ENCODE measurements at regions not wholly inside any gene's neighbourhood (a gene's known extent, or its start where the extent isn't known, plus 50 kb on each side); places are given as distances from the start of the nearest gene placed in this dataset.

GRCh38 chr6:163970846-163971564 is 556.5 kb downstream of the QKI start:
- TF ChIP-seq, protein P1, sequence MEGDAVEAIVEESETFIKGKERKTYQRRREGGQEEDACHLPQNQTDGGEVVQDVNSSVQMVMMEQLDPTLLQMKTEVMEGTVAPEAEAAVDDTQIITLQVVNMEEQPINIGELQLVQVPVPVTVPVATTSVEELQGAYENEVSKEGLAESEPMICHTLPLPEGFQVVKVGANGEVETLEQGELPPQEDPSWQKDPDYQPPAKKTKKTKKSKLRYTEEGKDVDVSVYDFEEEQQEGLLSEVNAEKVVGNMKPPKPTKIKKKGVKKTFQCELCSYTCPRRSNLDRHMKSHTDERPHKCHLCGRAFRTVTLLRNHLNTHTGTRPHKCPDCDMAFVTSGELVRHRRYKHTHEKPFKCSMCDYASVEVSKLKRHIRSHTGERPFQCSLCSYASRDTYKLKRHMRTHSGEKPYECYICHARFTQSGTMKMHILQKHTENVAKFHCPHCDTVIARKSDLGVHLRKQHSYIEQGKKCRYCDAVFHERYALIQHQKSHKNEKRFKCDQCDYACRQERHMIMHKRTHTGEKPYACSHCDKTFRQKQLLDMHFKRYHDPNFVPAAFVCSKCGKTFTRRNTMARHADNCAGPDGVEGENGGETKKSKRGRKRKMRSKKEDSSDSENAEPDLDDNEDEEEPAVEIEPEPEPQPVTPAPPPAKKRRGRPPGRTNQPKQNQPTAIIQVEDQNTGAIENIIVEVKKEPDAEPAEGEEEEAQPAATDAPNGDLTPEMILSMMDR (IDR thresholded peaks at IDR 0.05; ENCODE audit: extremely low read depth, missing control alignments), result no peak
- DNase-seq (ENCODE audit: low spot score), result no peak

GRCh38 chr6:163965426-163966348 is 551.2 kb downstream of the QKI start:
- TF ChIP-seq, protein P1 (IDR thresholded peaks at IDR 0.05; ENCODE audit: extremely low read depth, missing control alignments), result no peak
- no peak for DNase-seq (ENCODE audit: low spot score)

DNA sequence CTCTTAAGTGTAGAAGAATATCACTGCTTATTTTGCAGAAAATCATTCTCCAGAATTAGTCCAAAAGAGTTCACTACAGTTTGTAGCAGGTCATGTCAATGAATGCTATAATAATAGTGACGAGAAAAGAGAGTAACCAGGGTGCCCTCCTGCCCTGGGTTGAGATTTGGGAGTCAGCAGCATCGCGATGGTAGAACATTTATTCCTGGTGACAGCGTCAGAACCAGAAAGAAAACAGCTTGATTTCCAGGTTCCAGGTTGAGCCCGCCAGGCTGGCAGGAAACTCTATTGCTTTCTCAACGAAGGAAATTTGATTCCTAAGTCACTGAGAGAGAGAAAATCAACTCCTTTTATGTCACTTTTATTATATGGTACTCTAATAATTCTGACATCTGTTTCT is 550.3 kb downstream of the QKI start:
- DNase-seq (ENCODE audit: low spot score), result no peak
- TF ChIP-seq, protein P1 (IDR thresholded peaks at IDR 0.05; ENCODE audit: extremely low read depth, missing control alignments), result no peak

DNA sequence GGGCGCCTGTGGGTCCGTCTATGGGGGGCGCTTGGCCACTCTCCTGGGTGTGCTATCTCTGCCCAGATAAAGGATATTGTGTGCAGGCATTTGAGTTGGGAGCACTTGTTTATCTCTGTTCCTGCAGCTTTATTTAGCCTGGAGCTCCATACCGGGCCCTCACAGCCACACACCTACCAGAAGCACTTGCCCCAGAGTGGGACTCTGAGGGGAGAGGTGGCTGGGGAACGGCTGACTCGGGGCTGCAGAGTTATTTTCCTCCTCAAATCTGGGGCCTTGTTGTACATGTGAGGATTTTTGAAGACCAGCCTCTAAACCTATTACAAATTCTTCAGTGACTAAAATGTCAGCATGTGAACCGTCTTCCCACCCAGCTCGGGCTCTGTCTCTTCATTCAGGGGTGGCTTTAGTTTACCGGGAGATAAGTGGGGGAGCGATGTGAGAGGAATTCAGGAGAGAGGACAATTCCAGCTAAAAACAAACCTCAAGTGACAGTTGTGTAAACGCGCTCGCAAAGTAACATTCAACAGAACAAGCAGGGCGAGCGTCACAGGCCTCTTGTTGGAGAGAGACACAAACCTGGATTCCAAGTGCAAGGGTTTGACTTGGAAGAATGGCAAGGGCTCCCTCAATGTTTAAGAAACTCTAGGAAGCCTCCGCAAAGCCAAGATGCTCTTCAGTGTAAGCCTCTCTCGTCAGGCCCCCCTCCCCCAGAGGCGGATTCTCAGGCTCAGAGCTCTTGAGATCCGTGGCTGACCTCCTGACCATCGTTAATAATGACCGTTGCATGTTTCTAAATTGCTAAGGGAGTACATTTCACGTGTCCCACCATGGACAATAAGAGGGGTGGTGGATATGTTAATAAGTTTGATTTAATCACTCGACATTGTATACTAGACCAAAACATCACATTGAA is 548.9 kb downstream of the QKI start:
- TF ChIP-seq, protein P1 (IDR thresholded peaks at IDR 0.05; ENCODE audit: extremely low read depth, missing control alignments), result no peak
- no peak for DNase-seq (ENCODE audit: low spot score)

GRCh38 chr6:163962627-163963117 is 548.2 kb downstream of the QKI start:
- TF ChIP-seq, protein P1 (IDR thresholded peaks at IDR 0.05; ENCODE audit: extremely low read depth, missing control alignments), result no peak
- DNase-seq (ENCODE audit: low spot score), result no peak

DNA sequence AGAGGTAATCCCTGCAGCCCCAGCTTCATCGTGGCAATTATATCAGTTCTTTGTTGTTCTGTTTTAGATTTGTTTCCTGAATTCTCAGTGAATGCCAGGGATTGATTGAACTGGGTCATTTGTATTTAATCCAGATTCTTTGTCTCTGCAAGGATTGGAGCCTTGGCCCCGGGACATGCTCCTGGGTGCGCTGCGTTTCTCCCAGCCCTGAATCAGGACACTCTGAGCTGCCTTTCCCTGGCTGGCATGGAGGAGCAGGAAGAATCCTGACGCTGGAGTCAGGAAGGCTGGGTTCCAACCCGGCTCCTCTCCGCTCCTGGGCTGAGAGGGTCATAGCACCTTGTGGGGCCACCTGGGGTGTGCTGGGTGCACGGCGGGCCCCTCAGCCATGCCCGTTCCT is 545.6 kb downstream of the QKI start:
- TF ChIP-seq, protein P1 (IDR thresholded peaks at IDR 0.05; ENCODE audit: extremely low read depth, missing control alignments), result no peak
- DNase-seq (ENCODE audit: low spot score), result no peak

Data from GM20000 (cell line).